H1 (cell line): ENCODE measurements at regions not wholly inside any gene's neighbourhood (a gene's known extent, or its start where the extent isn't known, plus 50 kb on each side); places are given as distances from the start of the nearest gene placed in this dataset.
A peak's percentile ranks its signal among the peaks of the same experiment; 100 is the strongest.

ENCODE experiments used
- CTCF ChIA-PET: fragments of 300-600 bp; sonication (Branson Sonifier 250); formaldehyde crosslinking; loops from one replicate; lab custom pipeline; 2021; ENCODE audit not compliant: partially characterized antibody; lab: Charles Lee
- POLR2A ChIA-PET: fragments of 300-600 bp; sonication (Branson Sonifier 250); formaldehyde crosslinking; loops from one replicate; lab custom pipeline; 2021; ENCODE audit warnings: inconsistent platforms; ENCODE audit not compliant: partially characterized antibody; lab: Charles Lee
- DNase-seq, 2 experiments: peaks; one replicate each; pipeline versions ENCODE4 v3.0.0 to v3.0.0-alpha.2; 2010 to 2022; ENCODE audit warnings: low spot score in 2 of 2, low read depth in 1 of 2, mixed read lengths in 1 of 2
- FAIRE-seq: peaks from 2 replicates; lab custom pipeline; 2011; peaks lifted over from hg19 to GRCh38; lab: Jason Lieb, UNC
- H2AFZ ChIP-seq: 2 replicates; pipeline ENCODE4 v1.8.1; 2012; ENCODE audit warnings: low read length, inconsistent platforms
- H2AK5ac ChIP-seq: 2 replicates; pipeline ENCODE4 v1.6.1; 2013; ENCODE audit warnings: low read depth, low read length
- H2BK120ac ChIP-seq: replicated peaks from 2 replicates; pipeline ENCODE3; 2013; ENCODE audit warnings: low read depth, low read length, inconsistent platforms
- H2BK12ac ChIP-seq: 2 replicates; pipeline ENCODE4 v1.6.1; 2013; ENCODE audit warnings: low read depth, low read length
- H2BK15ac ChIP-seq: 2 replicates; pipeline ENCODE4 v1.6.1; 2013; ENCODE audit warnings: low read length
- H2BK20ac ChIP-seq: 2 replicates; pipeline ENCODE4 v1.6.1; 2013; ENCODE audit warnings: low read length
- H2BK5ac ChIP-seq: 2 replicates; pipeline ENCODE4 v1.6.1; 2013; ENCODE audit warnings: low read depth, low read length
- H3K14ac ChIP-seq: 2 replicates; pipeline ENCODE4 v1.6.1; 2013; ENCODE audit warnings: inconsistent platforms; ENCODE audit not compliant: insufficient read length
- H3K18ac ChIP-seq: 2 replicates; pipeline ENCODE4 v1.6.1; 2013; ENCODE audit warnings: low read length; ENCODE audit errors: extremely low read depth
- H3K23ac ChIP-seq: 2 replicates; pipeline ENCODE4 v1.6.1; 2013; ENCODE audit warnings: inconsistent platforms; ENCODE audit not compliant: insufficient read length
- H3K23me2 ChIP-seq: 2 replicates; pipeline ENCODE4 v1.6.1; 2013; ENCODE audit warnings: low read depth, low read length
- H3K27ac ChIP-seq: 2 replicates; pipeline ENCODE4 v1.6.1; 2011; ENCODE audit warnings: low read depth, low read length, inconsistent platforms
- H3K27me3 ChIP-seq, 4 experiments: replicated peaks in 1 of 4; 1 replicate in 1 of 4; 2 replicates in 3 of 4; pipeline versions ENCODE4 v1.6.1 to v1.8.1; 2011 to 2013; ENCODE audit warnings: low read length in 3 of 4, mild to moderate bottlenecking in 3 of 4, inconsistent platforms in 2 of 4, mixed read lengths in 2 of 4, moderate library complexity in 1 of 4; ENCODE audit not compliant: control insufficient read depth in 3 of 4, insufficient read depth in 3 of 4; ENCODE audit errors: extremely low read depth in 1 of 4
- H3K36me3 ChIP-seq, 4 experiments: 2 replicates each; pipeline versions ENCODE4 v1.6.1 to v1.8.1; 2011 to 2013; ENCODE audit warnings: mild to moderate bottlenecking in 4 of 4, low read length in 3 of 4, moderate library complexity in 2 of 4, control low read depth in 1 of 4, inconsistent platforms in 1 of 4; ENCODE audit not compliant: insufficient read depth in 4 of 4, control insufficient read depth in 2 of 4
- H3K4ac ChIP-seq: replicated peaks from 2 replicates; pipeline ENCODE3; 2013; ENCODE audit warnings: low read length, low read depth, mixed read lengths, inconsistent platforms; ENCODE audit not compliant: insufficient read length
- H3K4me1 ChIP-seq, 4 experiments: replicated peaks in 1 of 4; 1 replicate in 1 of 4; 2 replicates in 3 of 4; pipeline versions ENCODE4 v1.6.1 to v1.8.1; 2011 to 2013; ENCODE audit warnings: low read length in 3 of 4, inconsistent platforms in 2 of 4, mixed read lengths in 1 of 4; ENCODE audit not compliant: insufficient read depth in 4 of 4, control insufficient read depth in 3 of 4
- H3K4me2 ChIP-seq, 2 experiments: 2 replicates each; pipeline versions ENCODE4 v1.6.1 to v1.8.1; 2011 to 2013; ENCODE audit warnings: low read depth in 2 of 2, low read length in 2 of 2, control low read depth in 1 of 2, inconsistent platforms in 1 of 2, mild to moderate bottlenecking in 1 of 2; ENCODE audit not compliant: insufficient read depth in 1 of 2
- H3K4me3 ChIP-seq, 4 experiments: fragments of 200-600, 300-600 bp in 1 of 4; sonication (generic), shearing (Covaris generic), sonication (Bioruptor Twin) in 1 of 4; 2 replicates each; pipeline versions ENCODE4 v1.5.1 to v1.8.1; 2011 to 2016; ENCODE audit warnings: low read length in 4 of 4, low read depth in 3 of 4, control low read depth in 2 of 4, inconsistent platforms in 2 of 4, mild to moderate bottlenecking in 2 of 4, mixed read lengths in 1 of 4, moderate library complexity in 1 of 4; ENCODE audit not compliant: insufficient read depth in 2 of 4; ENCODE audit errors: extremely low read depth in 1 of 4
- H3K56ac ChIP-seq: replicated peaks from 2 replicates; pipeline ENCODE3; 2013; ENCODE audit warnings: low read depth, mild to moderate bottlenecking, mixed read lengths, low read length, inconsistent platforms; ENCODE audit not compliant: insufficient read length
- H3K79me1 ChIP-seq: 2 replicates; pipeline ENCODE4 v1.6.1; 2013; ENCODE audit warnings: low read depth, low read length, control low read depth
- H3K79me2 ChIP-seq, 2 experiments: 2 replicates each; pipeline versions ENCODE4 v1.6.1 to v1.8.1; 2012 to 2013; ENCODE audit warnings: low read length in 2 of 2, mild to moderate bottlenecking in 2 of 2, inconsistent platforms in 1 of 2; ENCODE audit not compliant: insufficient read depth in 2 of 2, control insufficient read depth in 1 of 2
- H3K9ac ChIP-seq, 4 experiments: replicated peaks in 1 of 4; 1 replicate in 1 of 4; 2 replicates in 3 of 4; pipeline versions ENCODE4 v1.6.1 to v1.8.1; 2011 to 2013; ENCODE audit warnings: low read depth in 3 of 4, low read length in 3 of 4, control low read depth in 2 of 4, mild to moderate bottlenecking in 2 of 4, moderate library complexity in 2 of 4, inconsistent platforms in 1 of 4; ENCODE audit errors: extremely low read depth in 1 of 4
- H3K9me3 ChIP-seq, 2 experiments: 2 replicates each; pipeline versions ENCODE4 v1.6.1 to v1.8.1; 2012 to 2013; ENCODE audit warnings: mild to moderate bottlenecking in 2 of 2, moderate library complexity in 2 of 2, control low read depth in 1 of 2, inconsistent platforms in 1 of 2, low read depth in 1 of 2, low read length in 1 of 2, mixed read lengths in 1 of 2; ENCODE audit not compliant: insufficient read depth in 2 of 2
- H4K20me1 ChIP-seq, 2 experiments: replicated peaks in 1 of 2; 2 replicates each; pipeline versions ENCODE3 to v1.8.1; 2011 to 2013; ENCODE audit warnings: inconsistent platforms in 2 of 2, low read length in 2 of 2, mild to moderate bottlenecking in 1 of 2; ENCODE audit not compliant: insufficient read depth in 2 of 2, control insufficient read depth in 1 of 2
- H4K5ac ChIP-seq: 2 replicates; pipeline ENCODE4 v1.6.1; 2013; ENCODE audit warnings: low read length, low read depth, mixed read lengths, inconsistent platforms; ENCODE audit not compliant: insufficient read length
- H4K8ac ChIP-seq: 2 replicates; pipeline ENCODE4 v1.8.0; 2013; ENCODE audit warnings: mild to moderate bottlenecking, moderate library complexity, low read length, inconsistent platforms; ENCODE audit not compliant: insufficient read depth; ENCODE audit errors: extremely low read depth
- H4K91ac ChIP-seq: replicated peaks from 2 replicates; pipeline ENCODE3; 2013; ENCODE audit warnings: low read length, mixed read lengths, inconsistent platforms; ENCODE audit not compliant: insufficient read length
- POLR2AphosphoS5 ChIP-seq: IDR thresholded peaks from 2 replicates; pipeline ENCODE4 v1.6.1; 2011; ENCODE audit warnings: low read depth, low read length
- SP4 ChIP-seq: IDR thresholded peaks from 2 replicates; pipeline ENCODE4 v1.6.1; 2012; ENCODE audit warnings: low read length, inconsistent platforms
- TAF7 ChIP-seq: optimal IDR thresholded peaks from 2 replicates; pipeline ENCODE3; 2011; ENCODE audit warnings: low read depth, mild to moderate bottlenecking, inconsistent platforms, low read length, moderate library complexity, borderline replicate concordance
- WGBS, 2 experiments: shearing (Covaris generic) in 1 of 2; methylation state at CpG; one replicate each; pipeline versions ENCODE4 v1.1.6 to v1.1.7; 2013 to 2015; ENCODE audit warnings: low lambda C conversion rate in 2 of 2, mixed read lengths in 2 of 2, inconsistent platforms in 1 of 2, low coverage in 1 of 2, missing lambda C conversion rate in 1 of 2; ENCODE audit not compliant: insufficient replicate concordance in 2 of 2, insufficient coverage in 1 of 2, insufficient read length in 1 of 2; ENCODE audit errors: extremely low coverage in 1 of 2, missing lambda C conversion rate in 1 of 2; 5-methylcytosine and 5-hydroxymethylcytosine counted together

GRCh38 chr15:31469786-31470525, 143.3 kb downstream of the KLF13 start:
- Histone ChIP-seq H3K27me3 (no peaks in the 10 kb centered on the region), H2AFZ (no peak overlapping the region), H2BK12ac (no peak overlapping the region), H3K79me1 (no peaks in the 10 kb centered on the region), H4K8ac (no peak overlapping the region), H2AK5ac (no peak overlapping the region)
- POLR2A ChIA-PET, result no interaction called here
- TF ChIP-seq TAF7 (no peak), POLR2AphosphoS5 (no peak), SP4 (no peak)
- TF ChIP-seq, all 59 proteins: peak for 0
- Histone ChIP-seq H2BK120ac (no peak overlapping the region), H4K5ac (no peak overlapping the region), H3K18ac (no peak overlapping the region), H3K23me2 (0 out of 2 replicates have a peak, but pooled peaks cover 2% of the 10 kb centered on the region), H3K9ac (no peak overlapping the region), H3K9me3 (no peaks in the 10 kb centered on the region), H3K27ac (no peak overlapping the region), H3K79me2 (no peaks in the 10 kb centered on the region), H2BK15ac (no peak overlapping the region), H4K91ac (no peak overlapping the region), H3K4me2 (no peak overlapping the region), H4K20me1 (no peaks in the 10 kb centered on the region), H3K56ac (no peak overlapping the region), H2BK20ac (no peak overlapping the region), H3K14ac (no peak overlapping the region), H3K4ac (no peak overlapping the region), H2BK5ac (no peak overlapping the region), H3K4me3 (no peak overlapping the region), H3K36me3 (no peaks in the 10 kb centered on the region), H3K4me1 (peaks cover 0 to 5% (median 0%) of the 10 kb centered on the region in 4 experiments; a peak in 1 of 7 replicates), H3K23ac (no peak overlapping the region)
- 83% methylated on average over 6 of the region's 6 CpGs; no CpG with 5 or more reads in 1 of the 2 experiments for WGBS, 2 experiments
- peak in 1 of 2 experiments; percentile 13 for DNase-seq
- CTCF ChIA-PET, result interaction anchor here (0.7 to 10.6 kb wide), 7 partner anchors 10 to 270 kb away, joined by 3 to 105 read pairs (median 4); no protein-coding TSS in a partner anchor
- FAIRE-seq, result no peak
